CD4-positive, CD25-positive, alpha-beta regulatory T cell (primary cell): ENCODE measurements at regions not wholly inside any gene's neighbourhood (a gene's known extent, or its start where the extent isn't known, plus 50 kb on each side); places are given as distances from the start of the nearest gene placed in this dataset.
A peak's percentile ranks its signal among the peaks of the same experiment; 100 is the strongest.

Experiments
- ATAC-seq, 2 donors: fragments of 150-1000 bp; cut with Tn5 transposase; one replicate each; pipeline ENCODE4 v1.10.0; 2021; ENCODE audit warnings: low read depth in 2 of 2, moderate number of reproducible peaks in 2 of 2, moderate library complexity in 1 of 2
- DNase-seq, 3 donors: peaks; one replicate each; pipeline versions ENCODE4 v3.0.0 to v3.0.0-alpha.2; 2012 to 2022; ENCODE audit warnings: mixed read lengths in 1 of 3
- H3K27ac ChIP-seq: one replicate; pipeline ENCODE4 v1.7.0; 2013; ENCODE audit warnings: mild to moderate bottlenecking, low read length; ENCODE audit not compliant: insufficient read depth, poor library complexity, severe bottlenecking
- H3K27me3 ChIP-seq: one replicate; pipeline ENCODE4 v1.7.0; 2013; ENCODE audit warnings: low read length; ENCODE audit not compliant: control insufficient read depth, insufficient read depth
- H3K36me3 ChIP-seq: one replicate; pipeline ENCODE4 v1.7.0; 2013; ENCODE audit warnings: mild to moderate bottlenecking, low read length, moderate library complexity; ENCODE audit not compliant: control insufficient read depth, insufficient read depth
- H3K4me1 ChIP-seq: 2 replicates; pipeline ENCODE4 v1.7.0; 2013; ENCODE audit warnings: mild to moderate bottlenecking, low read length; ENCODE audit not compliant: insufficient read depth, control insufficient read depth, poor library complexity, severe bottlenecking
- H3K4me3 ChIP-seq: one replicate; pipeline ENCODE4 v1.7.0; 2013; ENCODE audit warnings: low read depth, mild to moderate bottlenecking, low read length, moderate library complexity
- H3K9me3 ChIP-seq, 2 experiments: 1 replicate in 1 of 2; 2 replicates in 1 of 2; pipeline ENCODE4 v1.7.0; 2013; ENCODE audit warnings: low read length in 2 of 2, mild to moderate bottlenecking in 1 of 2, moderate library complexity in 1 of 2; ENCODE audit not compliant: control insufficient read depth in 2 of 2
- H3K27ac Mint-ChIP-seq, 3 donors: one replicate each; pipeline ENCODE4 v1.8.0; 2020 to 2022; ENCODE audit warnings: mild to moderate bottlenecking in 3 of 3, mixed read lengths in 3 of 3, moderate library complexity in 2 of 3
- H3K27me3 Mint-ChIP-seq: one replicate; pipeline ENCODE4 v1.8.0; 2022; ENCODE audit warnings: mild to moderate bottlenecking, mixed read lengths
- H3K36me3 Mint-ChIP-seq: one replicate; pipeline ENCODE4 v1.8.0; 2020; ENCODE audit warnings: mixed read lengths
- H3K4me1 Mint-ChIP-seq, 4 donors: one replicate each; pipeline ENCODE4 v1.8.0; 2020 to 2022; ENCODE audit warnings: mixed read lengths in 4 of 4, mild to moderate bottlenecking in 1 of 4
- H3K4me3 Mint-ChIP-seq, 4 donors: one replicate each; pipeline ENCODE4 v1.8.0; 2020 to 2022; ENCODE audit warnings: mild to moderate bottlenecking in 4 of 4, mixed read lengths in 4 of 4, moderate library complexity in 3 of 4
- H3K9me3 Mint-ChIP-seq, 7 donors: one replicate each; pipeline ENCODE4 v1.8.0; 2020 to 2022; ENCODE audit warnings: mixed read lengths in 7 of 7, mild to moderate bottlenecking in 3 of 7, moderate library complexity in 2 of 7

GRCh38 chr4:132299841-132300240, 849.3 kb upstream of the PCDH10 start:
- H3K27me3 Mint-ChIP-seq, result no peaks in the 10 kb centered on the region
- ATAC-seq (no peak), DNase-seq (no peak)
- Histone ChIP-seq H3K4me3 (no peak overlapping the region), H3K36me3 (no peaks in the 10 kb centered on the region), H3K4me1 (no peaks in the 10 kb centered on the region), H3K27me3 (no peaks in the 10 kb centered on the region), H3K9me3 (no peaks in the 10 kb centered on the region), H3K27ac (no peak overlapping the region)
- no peak overlapping the region for H3K27ac Mint-ChIP-seq
- H3K4me1 Mint-ChIP-seq, result no peaks in the 10 kb centered on the region
- H3K4me3 Mint-ChIP-seq, result no peak overlapping the region
- H3K36me3 Mint-ChIP-seq, result no peaks in the 10 kb centered on the region
- peaks cover 0 to 13% (median 6%) of the 10 kb centered on the region in 7 donors for H3K9me3 Mint-ChIP-seq

GRCh38 chr4:132312521-132312920, 836.6 kb upstream of the PCDH10 start:
- H3K9me3 Mint-ChIP-seq, result peaks cover 0 to 6% (median 0%) of the 10 kb centered on the region in 7 donors
- no peaks in the 10 kb centered on the region for H3K9me3 ChIP-seq
- H3K4me3 ChIP-seq, result no peak overlapping the region
- H3K36me3 Mint-ChIP-seq, result no peaks in the 10 kb centered on the region
- H3K4me1 Mint-ChIP-seq, result no peaks in the 10 kb centered on the region
- H3K27ac Mint-ChIP-seq, result no peak overlapping the region
- no peak overlapping the region for H3K4me3 Mint-ChIP-seq
- H3K27ac ChIP-seq, result no peak overlapping the region
- no peaks in the 10 kb centered on the region for H3K27me3 Mint-ChIP-seq
- H3K4me1 ChIP-seq, result no peaks in the 10 kb centered on the region
- no peak for DNase-seq
- H3K36me3 ChIP-seq, result no peaks in the 10 kb centered on the region
- no peaks in the 10 kb centered on the region for H3K27me3 ChIP-seq
- no peak for ATAC-seq

- no peaks in the 10 kb centered on the region for H3K36me3 Mint-ChIP-seq
- peaks cover 0 to 6% (median 0%) of the 10 kb centered on the region in 7 donors for H3K9me3 Mint-ChIP-seq
- no peak for ATAC-seq
- Histone ChIP-seq H3K27me3 (no peaks in the 10 kb centered on the region), H3K27ac (no peak overlapping the region), H3K36me3 (no peaks in the 10 kb centered on the region), H3K9me3 (no peaks in the 10 kb centered on the region), H3K4me1 (no peaks in the 10 kb centered on the region), H3K4me3 (no peak overlapping the region)
- DNase-seq, result no peak
- H3K27me3 Mint-ChIP-seq, result no peaks in the 10 kb centered on the region
- no peak overlapping the region for H3K27ac Mint-ChIP-seq
- no peaks in the 10 kb centered on the region for H3K4me1 Mint-ChIP-seq
- no peak overlapping the region for H3K4me3 Mint-ChIP-seq
These were observed 835.2 kb upstream of the PCDH10 start for GRCh38 chr4:132313852-132314251.

- Histone ChIP-seq H3K4me3 (no peak overlapping the region), H3K9me3 (no peaks in the 10 kb centered on the region), H3K4me1 (no peaks in the 10 kb centered on the region), H3K27ac (no peak overlapping the region), H3K36me3 (no peaks in the 10 kb centered on the region), H3K27me3 (no peaks in the 10 kb centered on the region)
- Mint-ChIP-seq H3K27ac (no peak overlapping the region), H3K9me3 (peaks cover 0 to 7% (median 3%) of the 10 kb centered on the region in 7 donors), H3K4me3 (no peak overlapping the region), H3K36me3 (no peaks in the 10 kb centered on the region), H3K4me1 (no peaks in the 10 kb centered on the region), H3K27me3 (no peaks in the 10 kb centered on the region)
- no peak for DNase-seq
- ATAC-seq, result no peak
These were observed 832.4 kb upstream of the PCDH10 start for GRCh38 chr4:132316738-132317137.

GRCh38 chr4:132317923-132318322, 831.2 kb upstream of the PCDH10 start:
- DNase-seq (no peak), ATAC-seq (no peak)
- H3K9me3 Mint-ChIP-seq, result peaks cover 0 to 9% (median 3%) of the 10 kb centered on the region in 7 donors
- no peak overlapping the region for H3K27ac ChIP-seq
- no peaks in the 10 kb centered on the region for H3K9me3 ChIP-seq
- no peaks in the 10 kb centered on the region for H3K36me3 ChIP-seq
- H3K4me3 ChIP-seq, result no peak overlapping the region
- no peak overlapping the region for H3K4me3 Mint-ChIP-seq
- H3K36me3 Mint-ChIP-seq, result no peaks in the 10 kb centered on the region
- no peaks in the 10 kb centered on the region for H3K27me3 Mint-ChIP-seq
- H3K4me1 ChIP-seq, result no peaks in the 10 kb centered on the region
- H3K27me3 ChIP-seq, result no peaks in the 10 kb centered on the region
- H3K27ac Mint-ChIP-seq, result no peak overlapping the region
- no peaks in the 10 kb centered on the region for H3K4me1 Mint-ChIP-seq

- no peak overlapping the region for H3K4me3 Mint-ChIP-seq
- H3K4me1 Mint-ChIP-seq, result no peaks in the 10 kb centered on the region
- no peaks in the 10 kb centered on the region for H3K36me3 ChIP-seq
- H3K36me3 Mint-ChIP-seq, result no peaks in the 10 kb centered on the region
- H3K27me3 Mint-ChIP-seq, result no peaks in the 10 kb centered on the region
- H3K4me3 ChIP-seq, result no peak overlapping the region
- H3K27me3 ChIP-seq, result no peaks in the 10 kb centered on the region
- no peak overlapping the region for H3K27ac Mint-ChIP-seq
- ATAC-seq (no peak), DNase-seq (no peak)
- no peak overlapping the region for H3K27ac ChIP-seq
- no peaks in the 10 kb centered on the region for H3K4me1 ChIP-seq
- peaks cover 3 to 13% (median 5%) of the 10 kb centered on the region in 7 donors for H3K9me3 Mint-ChIP-seq
- H3K9me3 ChIP-seq, result peaks cover 0 to 5% of the 10 kb centered on the region in 2 experiments
These were observed 820.3 kb upstream of the PCDH10 start for GRCh38 chr4:132328761-132329160.

- Mint-ChIP-seq H3K4me1 (no peaks in the 10 kb centered on the region), H3K27me3 (no peaks in the 10 kb centered on the region), H3K27ac (no peak overlapping the region), H3K4me3 (no peak overlapping the region), H3K9me3 (peaks cover 1 to 13% (median 5%) of the 10 kb centered on the region in 7 donors), H3K36me3 (no peaks in the 10 kb centered on the region)
- ATAC-seq (no peak), DNase-seq (no peak)
- Histone ChIP-seq H3K36me3 (no peaks in the 10 kb centered on the region), H3K4me1 (no peaks in the 10 kb centered on the region), H3K4me3 (no peak overlapping the region), H3K27me3 (no peaks in the 10 kb centered on the region), H3K9me3 (peaks cover 0 to 5% of the 10 kb centered on the region in 2 experiments), H3K27ac (no peak overlapping the region)
These were observed 818.1 kb upstream of the PCDH10 start for GRCh38 chr4:132330994-132331393.

- Mint-ChIP-seq H3K4me3 (peak overlapping the region in 1 of 4 donors; percentile 21), H3K27me3 (no peaks in the 10 kb centered on the region), H3K4me1 (no peaks in the 10 kb centered on the region), H3K27ac (no peak overlapping the region), H3K9me3 (peaks cover under 1 to 13% (median 7%) of the 10 kb centered on the region in 7 donors), H3K36me3 (no peaks in the 10 kb centered on the region)
- Histone ChIP-seq H3K9me3 (peaks cover 0 to 5% of the 10 kb centered on the region in 2 experiments), H3K27me3 (no peaks in the 10 kb centered on the region), H3K4me3 (no peak overlapping the region), H3K36me3 (no peaks in the 10 kb centered on the region), H3K27ac (no peak overlapping the region), H3K4me1 (no peaks in the 10 kb centered on the region)
- DNase-seq, result no peak
- no peak for ATAC-seq
These were observed 816.0 kb upstream of the PCDH10 start for GRCh38 chr4:132332932-132333723.
